HG03025 (cell line): ENCODE measurements at regions not wholly inside any gene's neighbourhood (a gene's known extent, or its start where the extent isn't known, plus 50 kb on each side); places are given as distances from the start of the nearest gene placed in this dataset.

Source experiments
- ATAC-seq: cut with Tn5 transposase; IDR thresholded peaks from one replicate; pipeline ENCODE4 v1.9.1; 2021; ENCODE audit warnings: mild to moderate bottlenecking, moderate library complexity; ENCODE audit not compliant: unreplicated experiment, low FRiP score

GRCh38 chr13:104411141-104411765 lies 1345.0 kb upstream of the SLC10A2 start:
- ATAC-seq: no peak

- ATAC-seq: no peak
Observed at GRCh38 chr13:104408733-104409132, 1342.5 kb upstream of the SLC10A2 start.

GRCh38 chr13:104404325-104404724 lies 1338.1 kb upstream of the SLC10A2 start:
- ATAC-seq: no peak

GRCh38 chr13:104389691-104390090 lies 1323.5 kb upstream of the SLC10A2 start:
- no peak for ATAC-seq

- no peak for ATAC-seq
Observed at GRCh38 chr13:104387510-104387909, 1321.3 kb upstream of the SLC10A2 start.

- ATAC-seq: no peak
Observed at GRCh38 chr13:104385404-104385803, 1319.2 kb upstream of the SLC10A2 start.

- no peak for ATAC-seq
Observed at GRCh38 chr13:104382951-104383350, 1316.7 kb upstream of the SLC10A2 start.

- no peak for ATAC-seq
Observed at GRCh38 chr13:104376588-104376987, 1310.4 kb upstream of the SLC10A2 start.

GRCh38 chr13:104375614-104376013 lies 1309.4 kb upstream of the SLC10A2 start:
- no peak for ATAC-seq

GRCh38 chr13:104372095-104372655 lies 1306.0 kb upstream of the SLC10A2 start:
- no peak for ATAC-seq

GRCh38 chr13:104365430-104365829 lies 1299.2 kb upstream of the SLC10A2 start:
- ATAC-seq: no peak

GRCh38 chr13:104357672-104358354 lies 1291.6 kb upstream of the SLC10A2 start:
- no peak for ATAC-seq

- no peak for ATAC-seq
Observed at GRCh38 chr13:104357174-104357573, 1291.0 kb upstream of the SLC10A2 start.

GRCh38 chr13:104355041-104355670 lies 1288.9 kb upstream of the SLC10A2 start:
- ATAC-seq: no peak

- ATAC-seq: no peak
Observed at GRCh38 chr13:104327211-104327610, 1261.0 kb upstream of the SLC10A2 start.

- ATAC-seq: no peak
Observed at GRCh38 chr13:104326523-104326922, 1260.3 kb upstream of the SLC10A2 start.

- ATAC-seq: no peak
Observed at GRCh38 chr13:104321756-104322155, 1255.5 kb upstream of the SLC10A2 start.

GRCh38 chr13:104320446-104320845 lies 1254.2 kb upstream of the SLC10A2 start:
- ATAC-seq: no peak

GRCh38 chr13:104318121-104318520 lies 1251.9 kb upstream of the SLC10A2 start:
- ATAC-seq: no peak

GRCh38 chr13:104315606-104316005 lies 1249.4 kb upstream of the SLC10A2 start:
- ATAC-seq: no peak

GRCh38 chr13:104314926-104315535 lies 1248.8 kb upstream of the SLC10A2 start:
- no peak for ATAC-seq
